ENCODE measurements at regions not wholly inside any gene's neighbourhood (a gene's known extent, or its start where the extent isn't known, plus 50 kb on each side); places are given as distances from the start of the nearest gene placed in this dataset.

DNA sequence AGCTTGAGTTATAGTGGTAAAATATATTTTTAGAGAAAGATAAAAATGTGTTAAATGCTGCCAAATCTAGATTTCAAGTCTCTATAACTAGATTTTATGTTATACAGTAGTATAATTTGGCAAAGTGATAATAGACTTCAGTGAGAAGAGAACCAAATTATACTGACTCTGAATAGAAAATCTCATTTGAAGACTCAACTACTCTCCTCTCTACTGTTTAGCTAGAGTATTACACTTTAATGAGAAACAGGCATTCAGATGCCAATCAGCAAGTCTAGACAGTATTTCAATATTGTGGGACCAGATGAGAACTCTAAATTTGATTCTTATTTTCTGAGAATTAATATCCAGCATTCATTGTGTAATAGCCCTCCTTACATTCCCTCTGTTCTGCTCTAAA lies 311.2 kb downstream of the SLITRK5 start:
- TF ChIP-seq, protein P1, sequence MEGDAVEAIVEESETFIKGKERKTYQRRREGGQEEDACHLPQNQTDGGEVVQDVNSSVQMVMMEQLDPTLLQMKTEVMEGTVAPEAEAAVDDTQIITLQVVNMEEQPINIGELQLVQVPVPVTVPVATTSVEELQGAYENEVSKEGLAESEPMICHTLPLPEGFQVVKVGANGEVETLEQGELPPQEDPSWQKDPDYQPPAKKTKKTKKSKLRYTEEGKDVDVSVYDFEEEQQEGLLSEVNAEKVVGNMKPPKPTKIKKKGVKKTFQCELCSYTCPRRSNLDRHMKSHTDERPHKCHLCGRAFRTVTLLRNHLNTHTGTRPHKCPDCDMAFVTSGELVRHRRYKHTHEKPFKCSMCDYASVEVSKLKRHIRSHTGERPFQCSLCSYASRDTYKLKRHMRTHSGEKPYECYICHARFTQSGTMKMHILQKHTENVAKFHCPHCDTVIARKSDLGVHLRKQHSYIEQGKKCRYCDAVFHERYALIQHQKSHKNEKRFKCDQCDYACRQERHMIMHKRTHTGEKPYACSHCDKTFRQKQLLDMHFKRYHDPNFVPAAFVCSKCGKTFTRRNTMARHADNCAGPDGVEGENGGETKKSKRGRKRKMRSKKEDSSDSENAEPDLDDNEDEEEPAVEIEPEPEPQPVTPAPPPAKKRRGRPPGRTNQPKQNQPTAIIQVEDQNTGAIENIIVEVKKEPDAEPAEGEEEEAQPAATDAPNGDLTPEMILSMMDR (IDR thresholded peaks at IDR 0.05) = no peak
- TF ChIP-seq POLR2A (IDR thresholded peaks at IDR 0.05) = no peak
